HG02852 (cell line): ENCODE measurements at regions not wholly inside any gene's neighbourhood (a gene's known extent, or its start where the extent isn't known, plus 50 kb on each side); places are given as distances from the start of the nearest gene placed in this dataset.
"Not testable (repeated sequence)": the region's sequence is repeated elsewhere in the genome, so short reads cannot be mapped to it uniquely, and the experiment has no call there.

Experiments
- ATAC-seq: cut with Tn5 transposase; IDR thresholded peaks from one replicate; pipeline ENCODE4 v1.9.1; 2021; ENCODE audit warnings: mild to moderate bottlenecking, moderate library complexity; ENCODE audit not compliant: unreplicated experiment

DNA sequence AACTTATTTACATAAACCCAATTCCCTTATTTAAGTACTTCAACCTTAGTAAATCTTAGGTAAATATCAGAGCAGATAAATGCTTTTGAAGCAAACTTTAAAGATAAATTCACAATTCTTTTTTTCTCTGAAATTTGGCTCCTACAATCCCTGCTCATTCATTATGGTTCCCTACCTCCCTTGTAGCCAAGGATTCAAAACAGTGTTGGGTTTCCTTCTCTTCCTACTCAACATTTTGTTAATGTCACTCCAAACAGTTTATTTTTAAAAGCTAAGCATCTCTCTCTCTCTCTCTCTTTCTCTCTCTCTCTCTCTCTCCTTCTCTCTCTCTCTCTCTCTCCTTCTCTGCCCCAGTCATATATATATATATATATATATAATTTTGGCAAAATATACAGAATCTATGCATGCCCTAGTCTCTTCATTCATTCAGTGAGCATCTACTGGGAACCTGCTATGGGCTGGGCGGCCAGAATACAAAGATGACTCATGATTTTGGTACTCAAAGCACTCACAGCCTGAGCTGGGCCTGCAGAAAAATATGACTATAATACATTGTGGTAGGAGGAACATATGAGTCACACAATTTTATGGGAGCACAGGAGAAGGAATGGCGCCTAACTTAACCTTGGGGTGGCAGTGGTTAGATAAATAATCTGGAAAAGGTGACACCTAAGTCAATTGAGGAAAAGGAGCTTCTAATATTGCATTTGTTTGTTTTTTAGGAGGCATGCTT, 123.7 kb upstream of the DHRS4 start:
- ATAC-seq: no peak

DNA sequence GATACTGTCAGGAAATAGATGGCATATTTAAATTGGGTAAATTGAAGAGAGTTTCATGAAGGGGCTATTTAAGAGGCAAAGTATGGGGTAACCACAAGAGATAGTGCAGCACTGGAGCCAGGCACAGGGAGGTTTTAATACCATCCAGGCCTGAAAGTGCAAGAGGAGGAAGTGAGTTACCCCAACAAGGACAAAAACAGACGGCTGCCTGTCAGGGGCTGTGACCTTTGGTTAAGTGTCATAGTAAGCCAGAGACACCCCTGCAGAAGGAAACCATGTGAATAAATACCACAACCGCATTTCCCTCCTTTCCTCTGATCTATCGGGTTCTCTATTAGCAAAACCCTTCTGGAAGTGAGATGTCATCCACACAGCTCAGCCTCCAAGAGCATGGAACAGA, 122.0 kb upstream of the DHRS4 start:
- ATAC-seq: no peak

DNA sequence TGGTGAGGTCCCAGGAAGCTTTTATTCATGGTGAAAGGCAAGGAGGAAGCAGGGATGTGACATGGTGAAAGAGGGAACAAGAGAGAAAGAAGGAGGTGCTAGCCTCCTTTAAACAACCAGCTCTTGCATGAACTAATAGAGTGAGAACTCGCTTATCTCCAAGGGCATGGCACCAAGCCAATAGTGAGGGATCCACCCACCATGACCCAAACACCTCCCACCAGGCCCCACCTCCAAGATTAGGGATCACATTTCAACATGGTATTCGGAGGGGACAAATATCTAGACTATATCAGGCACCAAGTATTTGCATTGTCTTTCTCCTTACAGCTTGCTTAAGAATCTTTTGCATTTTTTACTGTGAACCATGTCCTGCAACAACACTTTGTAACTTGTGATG, 91.9 kb upstream of the DHRS4 start:
- ATAC-seq: no peak

DNA sequence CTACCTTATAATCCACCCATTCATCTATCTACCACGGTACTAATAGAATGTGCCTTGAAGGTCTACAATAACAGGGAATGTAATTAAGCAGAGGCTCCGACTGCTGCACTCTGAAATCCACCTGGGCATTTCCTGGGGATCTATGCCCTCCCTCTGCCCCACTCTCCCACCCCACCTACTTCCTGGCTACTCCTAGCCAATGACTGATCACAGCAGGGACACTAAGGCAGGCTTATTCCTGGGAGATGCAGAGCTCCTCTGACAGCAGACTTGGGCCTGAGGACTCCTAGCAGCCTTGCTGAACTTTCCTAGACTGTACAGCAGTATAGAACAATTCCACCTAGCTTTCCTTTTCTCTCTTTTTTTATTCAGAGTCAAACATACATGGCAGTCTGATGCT, 91.1 kb upstream of the DHRS4 start:
- ATAC-seq: no peak

DNA sequence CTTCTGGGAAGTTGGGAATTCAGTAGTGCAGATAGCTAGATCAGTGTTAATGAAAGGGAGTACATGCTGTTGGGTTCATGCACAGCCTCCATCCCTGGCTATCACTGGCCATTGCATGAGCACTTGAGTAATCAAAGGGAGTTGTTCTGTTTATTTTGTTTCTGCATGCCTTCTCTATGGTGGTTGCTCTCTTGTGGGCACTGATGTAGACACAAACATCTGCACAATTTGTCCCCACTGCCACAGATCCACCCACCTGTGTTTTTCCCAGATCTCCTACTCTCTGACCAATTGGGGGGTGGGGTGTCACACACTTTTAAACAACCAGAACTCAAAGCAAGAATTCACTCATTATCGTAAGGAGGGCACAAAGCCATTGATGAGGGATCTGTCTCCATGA, 89.7 kb upstream of the DHRS4 start:
- ATAC-seq: no peak

DNA sequence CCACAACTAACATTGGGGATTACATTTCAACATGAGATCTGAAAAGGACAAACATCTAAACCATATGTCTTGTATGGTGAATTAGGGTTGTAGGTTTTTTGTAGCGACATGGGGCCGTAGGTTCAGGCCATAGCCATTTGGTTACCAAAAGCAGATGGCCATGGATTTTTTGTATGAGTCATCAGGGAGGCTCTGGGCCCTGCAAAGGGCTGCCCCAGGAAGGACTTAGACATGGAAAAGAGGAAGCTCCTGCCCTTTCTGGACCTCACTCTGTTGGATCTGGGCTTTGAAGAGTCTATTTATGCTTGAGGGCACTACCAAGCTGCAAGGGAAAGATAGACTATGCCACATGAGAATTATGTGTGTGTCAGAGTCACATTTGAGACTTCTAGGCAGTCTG, 89.3 kb upstream of the DHRS4 start:
- ATAC-seq: no peak

DNA sequence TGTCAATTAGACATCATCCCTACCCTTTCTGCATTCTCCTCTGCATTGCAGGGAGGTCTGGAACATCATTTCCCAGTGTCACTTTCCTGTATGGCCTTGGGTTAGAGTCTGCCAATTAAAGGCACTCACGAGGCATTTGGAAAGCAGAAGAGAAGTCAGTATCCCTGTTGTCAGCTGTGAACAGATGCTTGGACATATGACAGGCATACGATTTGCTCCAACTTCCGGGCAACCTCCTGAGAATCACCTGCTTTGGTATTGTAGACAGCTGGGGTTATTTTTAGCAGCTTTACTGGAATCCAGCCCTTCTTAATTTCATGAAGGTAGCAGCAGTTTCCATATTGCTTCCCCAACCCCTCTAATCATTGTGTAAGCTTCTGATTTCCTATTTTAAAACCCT, 88.7 kb upstream of the DHRS4 start:
- no peak for ATAC-seq

DNA sequence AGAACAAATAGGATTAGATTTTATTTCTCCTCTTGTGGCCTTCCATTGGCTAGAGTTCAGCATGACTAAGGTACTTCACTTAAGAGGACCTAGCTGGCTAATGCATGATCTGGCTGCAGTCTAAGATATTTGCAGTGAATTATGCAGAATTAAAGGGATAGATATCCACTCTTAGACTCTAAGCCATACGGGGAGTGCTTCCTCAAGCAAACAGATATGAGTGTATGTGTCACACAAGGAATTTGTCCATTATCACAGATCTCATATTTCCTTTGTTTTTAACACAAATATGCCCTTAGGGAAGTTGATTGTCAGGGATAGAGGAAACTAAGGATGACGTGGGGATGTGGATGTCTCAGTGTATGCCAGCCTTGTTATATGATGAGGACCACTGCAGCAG, 88.1 kb upstream of the DHRS4 start:
- no peak for ATAC-seq

DNA sequence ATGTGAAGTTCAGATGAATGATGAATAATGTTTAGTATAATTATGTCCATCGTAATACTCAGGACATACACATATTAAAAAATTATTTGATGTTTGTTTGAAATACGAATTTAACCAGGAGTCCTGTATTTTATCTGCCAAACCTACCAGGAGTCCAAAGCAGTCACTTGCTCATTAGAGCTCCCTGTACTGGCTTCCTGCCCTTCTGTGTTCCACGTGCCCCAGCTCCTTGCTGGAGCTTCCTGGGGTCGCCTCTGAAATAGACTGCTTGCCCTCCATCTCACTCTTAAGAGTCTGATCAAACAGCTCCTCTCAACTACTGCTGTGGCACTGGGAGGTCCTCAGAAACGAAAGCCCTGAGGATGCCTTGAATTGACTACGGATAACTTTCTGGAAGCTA, 87.3 kb upstream of the DHRS4 start:
- ATAC-seq: no peak

DNA sequence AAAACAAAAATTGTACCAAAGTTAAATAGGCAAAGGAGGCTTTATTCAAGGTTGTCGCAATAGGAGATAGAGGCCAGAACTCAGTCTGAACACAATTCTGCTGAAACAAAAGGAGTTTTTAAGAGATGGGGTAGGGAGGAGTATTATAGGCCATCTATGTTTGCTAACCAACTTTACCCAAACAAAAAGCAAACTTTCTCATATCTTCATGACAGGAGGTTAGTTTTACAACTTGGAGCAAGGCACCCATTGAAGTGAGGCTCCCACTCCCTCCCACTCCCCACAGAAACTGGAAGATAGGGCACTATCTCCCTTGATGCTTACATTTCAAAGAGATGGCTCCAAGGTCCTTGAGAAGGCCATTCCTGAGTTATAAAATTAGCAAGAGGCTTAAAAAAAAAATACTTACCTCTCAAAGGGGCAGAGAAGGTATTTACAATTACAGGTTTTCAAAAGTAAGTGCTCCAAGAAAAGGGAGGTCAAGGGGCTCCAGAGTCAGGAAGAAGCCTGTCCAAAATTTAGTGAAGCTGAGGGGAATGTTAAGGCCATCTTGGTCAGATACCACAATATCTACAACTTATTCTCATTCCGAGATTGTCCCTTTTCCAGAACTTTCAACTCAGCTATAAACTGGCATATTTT, 84.4 kb upstream of the DHRS4 start:
- ATAC-seq: no peak

DNA sequence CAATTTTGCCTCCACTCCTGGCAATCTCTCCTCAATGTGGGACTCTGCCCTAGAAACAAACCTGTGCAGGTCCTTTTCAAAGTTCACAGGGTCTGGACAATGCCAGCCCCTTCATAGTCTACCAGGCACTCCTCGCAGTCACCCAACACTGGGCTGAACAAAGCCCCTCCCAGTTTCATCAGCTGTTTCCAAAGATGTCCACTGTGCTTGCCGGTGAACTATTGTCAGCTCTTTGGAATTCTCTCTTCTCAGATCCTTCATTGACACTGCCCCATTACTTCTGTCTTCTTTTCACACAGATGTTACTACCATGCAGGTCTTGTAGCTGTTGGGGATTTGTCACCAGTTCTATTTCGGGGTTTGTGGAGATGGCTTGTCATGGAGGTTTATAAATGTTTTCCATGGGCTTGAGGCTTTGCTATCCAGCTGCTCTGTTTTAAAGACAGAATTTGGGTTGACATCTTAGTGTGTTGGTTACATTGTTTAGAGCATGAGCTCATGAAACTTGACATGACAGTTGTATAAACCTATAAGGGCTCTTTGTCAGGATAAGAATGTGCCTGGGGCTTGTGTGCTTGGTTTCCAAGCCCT, 77.3 kb upstream of the DHRS4 start:
- ATAC-seq: no peak

DNA sequence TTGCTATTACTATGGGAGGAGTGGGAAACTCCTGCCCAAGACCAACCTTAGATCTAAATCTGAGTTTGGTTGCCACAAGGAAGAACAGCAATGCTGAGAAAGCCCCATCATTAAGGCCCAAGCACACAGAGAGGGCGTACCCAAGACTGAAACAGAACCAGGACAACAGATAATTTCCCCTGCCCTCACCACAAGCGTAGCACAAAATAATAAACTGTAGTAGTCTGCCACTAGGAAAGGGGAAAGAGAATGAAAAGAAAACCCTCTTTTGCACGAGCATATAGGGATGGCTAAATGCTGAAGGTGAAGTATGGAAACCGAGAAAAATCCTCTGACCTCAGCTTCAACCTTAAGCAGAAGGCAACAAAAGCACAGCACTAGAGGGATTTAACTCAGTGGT, 76.5 kb upstream of the DHRS4 start:
- peak; percentile 80 for ATAC-seq

DNA sequence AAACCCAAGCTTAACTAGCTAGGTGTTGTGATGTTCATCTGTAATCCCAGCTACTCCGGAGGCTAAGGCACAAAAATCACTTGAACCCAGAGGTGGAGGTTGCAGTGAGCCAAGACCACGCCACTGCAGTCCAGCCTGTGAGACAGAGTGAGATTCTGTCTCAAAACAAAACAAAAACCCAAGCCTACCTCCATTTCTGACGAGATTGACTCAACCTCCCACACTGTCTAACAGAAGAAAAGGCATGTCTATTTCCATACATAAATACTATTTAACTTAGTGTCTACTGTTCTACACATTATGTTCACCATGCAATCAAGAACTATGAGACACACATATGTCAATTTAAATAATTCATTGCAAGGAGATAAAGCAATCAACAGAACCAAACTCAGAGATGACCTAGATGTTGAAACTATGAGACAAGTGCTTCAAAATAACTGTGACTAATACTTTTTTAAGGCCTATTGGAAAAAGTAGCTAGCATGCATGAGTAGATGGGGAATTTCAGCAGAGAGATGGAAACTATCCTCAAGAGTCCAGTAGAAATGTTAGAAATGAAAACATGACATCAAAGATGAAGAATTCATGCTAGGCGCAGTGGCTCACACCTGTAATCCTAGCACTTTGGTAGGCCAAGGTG, 75.9 kb upstream of the DHRS4 start:
- peak; percentile 77 for ATAC-seq

DNA sequence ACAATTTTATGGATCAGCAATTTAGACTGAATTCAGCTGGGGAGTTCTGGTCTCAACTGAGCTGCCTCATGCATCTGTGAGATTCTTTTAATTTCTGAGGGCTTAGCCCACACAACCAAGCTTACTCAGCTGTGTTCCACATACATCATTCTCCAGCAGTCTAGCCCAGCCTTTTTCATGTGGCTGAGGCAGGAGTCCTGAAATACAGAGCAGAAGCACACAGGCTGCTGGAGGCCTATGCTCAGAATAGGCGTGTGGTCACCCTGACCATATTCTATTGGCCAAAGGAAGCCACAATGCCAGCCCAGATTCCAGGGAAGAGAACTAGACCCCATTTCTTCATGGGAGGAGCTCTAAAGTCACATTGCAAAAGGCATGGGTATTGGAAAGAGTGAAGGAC, 72.3 kb upstream of the DHRS4 start:
- ATAC-seq: no peak

DNA sequence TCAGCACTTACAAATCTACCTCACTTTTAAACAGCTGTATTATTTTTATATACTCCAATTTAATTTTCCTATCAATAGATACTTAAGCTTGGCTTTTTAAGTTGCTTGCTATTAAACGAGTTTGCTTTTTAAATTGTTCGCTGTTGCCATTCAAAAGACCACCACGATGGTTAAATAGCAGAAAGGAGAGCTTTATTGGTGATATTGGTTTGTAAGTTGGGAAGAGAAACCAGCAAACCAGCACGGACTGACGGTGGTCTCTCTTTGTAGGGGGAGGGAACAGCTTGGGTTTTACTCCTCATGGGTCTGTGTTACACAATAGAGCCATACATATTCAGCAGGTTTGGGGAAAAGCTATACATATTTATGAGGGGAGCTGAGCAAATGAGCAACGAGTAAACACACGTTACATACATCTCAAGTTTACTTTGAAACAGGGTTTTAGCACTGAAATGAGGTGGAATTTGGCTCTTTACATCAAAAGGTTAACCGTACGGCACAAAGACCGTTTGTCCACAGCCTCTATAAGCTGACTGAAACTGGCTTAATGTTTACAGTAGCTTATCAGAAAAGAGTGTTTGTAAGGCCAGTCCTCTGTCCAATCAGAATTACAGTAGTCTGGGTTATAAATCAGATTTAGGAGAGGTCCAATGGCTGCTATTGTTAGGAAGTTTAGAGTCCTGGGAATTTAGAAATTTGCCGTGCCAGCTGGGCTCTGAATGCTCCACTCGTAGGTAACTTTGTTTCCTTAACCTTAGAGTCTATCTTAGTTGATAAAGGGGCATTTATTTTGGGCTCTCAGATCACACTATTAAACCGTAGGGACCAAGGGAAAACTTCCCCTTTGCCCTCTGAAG, 69.7 kb upstream of the DHRS4 start:
- no peak for ATAC-seq

DNA sequence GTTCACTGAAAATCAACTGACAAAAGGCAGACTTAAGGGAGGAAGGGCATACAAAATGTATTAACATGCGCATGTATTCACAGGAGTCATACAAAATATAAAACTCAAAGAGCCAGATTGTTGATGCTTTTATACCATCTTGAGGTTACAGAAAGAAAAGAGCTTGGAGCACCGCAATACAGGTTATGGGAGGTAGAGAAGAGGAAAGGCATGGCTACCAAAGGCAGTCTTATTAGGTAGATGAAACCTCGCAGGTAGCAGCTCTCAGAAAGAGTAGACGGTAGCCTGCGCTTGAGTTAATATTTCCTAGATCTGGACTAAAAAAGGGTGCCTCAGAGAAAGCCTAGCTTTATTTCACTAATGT, 69.0 kb upstream of the DHRS4 start:
- no peak for ATAC-seq

DNA sequence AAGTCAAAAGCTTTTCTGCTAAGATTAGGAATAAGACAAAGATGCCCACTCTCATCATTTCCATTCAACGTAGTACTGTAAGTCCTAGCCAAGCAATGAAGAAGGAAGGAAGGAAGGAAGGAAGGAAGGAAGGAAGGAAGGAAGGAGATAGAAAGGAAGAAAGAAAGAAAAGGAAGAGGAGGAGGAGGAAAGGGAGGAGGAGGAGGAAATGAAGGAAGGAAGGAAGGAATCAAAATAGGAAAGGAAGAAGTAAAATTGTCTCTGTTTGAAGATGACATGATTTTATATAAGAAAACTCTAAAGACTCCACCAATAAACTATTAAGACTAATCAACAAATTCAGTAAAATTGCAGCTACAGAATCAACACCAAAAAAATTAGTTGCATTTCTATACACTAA, 66.0 kb upstream of the DHRS4 start:
- ATAC-seq: no peak

DNA sequence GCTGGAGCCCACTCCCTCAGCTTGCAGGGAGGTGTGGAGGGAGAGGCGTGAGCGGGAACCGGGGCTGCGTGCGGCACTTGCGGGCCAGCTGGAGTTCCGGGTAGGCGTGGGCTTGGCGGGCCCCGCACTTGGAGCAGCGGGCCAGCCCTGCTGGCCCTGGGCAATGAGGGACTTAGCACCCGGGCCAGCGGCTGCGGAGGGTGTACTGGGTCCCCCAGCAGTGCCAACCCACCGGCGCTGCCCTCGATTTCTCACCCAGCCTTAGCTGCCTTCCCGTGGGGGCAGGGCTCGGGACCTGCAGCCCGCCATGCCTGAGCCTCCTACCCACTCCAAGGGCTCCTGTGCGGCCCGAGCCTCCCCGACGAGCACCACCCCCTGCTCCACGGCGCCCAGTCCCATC, 61.9 kb upstream of the DHRS4 start:
- not testable (repeated sequence) for ATAC-seq

DNA sequence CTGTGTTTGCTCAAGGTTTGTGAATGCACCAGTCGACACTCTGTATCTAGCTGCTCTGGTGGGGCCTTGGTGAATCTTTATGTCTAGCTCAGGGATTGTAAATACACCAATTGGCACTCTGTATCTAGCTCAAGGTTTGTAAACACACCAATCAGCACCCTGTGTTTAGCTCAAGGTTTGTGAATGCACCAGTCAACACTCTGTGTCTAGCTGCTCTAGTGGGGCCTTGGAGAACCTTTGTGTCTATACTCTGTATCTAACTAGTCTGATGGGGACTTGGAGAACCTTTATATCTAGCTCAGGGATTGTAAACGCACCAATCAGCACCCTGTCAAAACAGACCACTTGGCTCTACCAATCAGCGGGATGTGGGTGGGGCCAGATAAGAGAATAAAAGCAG, 61.3 kb upstream of the DHRS4 start:
- not testable (repeated sequence) for ATAC-seq

DNA sequence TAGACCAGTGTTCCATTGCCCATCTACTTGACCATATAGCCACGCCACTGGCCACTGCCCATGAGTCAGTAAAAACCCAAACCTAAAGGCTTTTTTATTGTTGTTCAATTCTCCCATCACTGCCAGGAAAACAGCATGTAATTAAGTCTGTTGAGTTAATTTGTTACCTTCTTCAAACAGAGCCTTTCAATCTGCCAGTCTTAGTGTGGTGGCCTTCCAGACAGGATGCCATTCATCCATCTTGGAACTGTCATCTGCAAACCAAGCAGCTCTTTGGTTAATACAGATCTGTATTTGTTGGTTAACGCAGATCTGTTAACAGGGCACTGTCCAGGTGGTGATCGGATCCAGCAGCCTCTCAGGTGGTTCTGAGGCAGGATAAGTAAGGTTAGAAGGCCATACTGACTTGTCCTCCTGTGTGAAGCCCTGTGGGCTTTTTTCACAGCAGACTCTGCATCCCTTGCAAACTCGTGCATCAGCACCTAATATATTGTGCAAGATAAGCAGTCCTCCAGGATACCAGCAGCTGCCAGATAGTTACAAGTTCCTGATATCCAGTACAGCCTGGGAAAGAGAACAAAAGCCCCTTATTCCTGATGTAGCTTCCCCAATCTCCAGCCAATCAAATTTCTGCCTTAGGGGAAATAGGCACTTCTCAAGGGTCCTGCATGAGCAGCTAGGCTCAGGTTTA, 59.1 kb upstream of the DHRS4 start:
- no peak for ATAC-seq

DNA sequence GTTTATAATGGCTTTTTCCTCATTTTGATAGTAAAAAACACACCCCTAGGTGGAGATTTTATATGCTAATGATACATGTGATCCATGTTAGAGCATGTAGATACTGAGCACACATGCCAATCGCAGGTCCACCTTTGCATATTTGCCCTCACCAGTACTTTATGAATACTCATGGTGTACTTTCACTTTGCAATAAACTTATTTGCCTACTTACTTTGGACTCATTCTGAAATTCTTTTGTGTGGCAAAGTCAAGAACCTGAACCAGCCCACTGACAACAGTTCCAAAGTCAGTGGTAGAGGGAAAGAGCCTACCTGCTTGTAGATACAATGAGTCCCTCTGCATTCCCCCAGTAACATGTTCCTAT, 58.5 kb upstream of the DHRS4 start:
- no peak for ATAC-seq
